B cell (primary cell): ENCODE measurements at regions not wholly inside any gene's neighbourhood (a gene's known extent, or its start where the extent isn't known, plus 50 kb on each side); places are given as distances from the start of the nearest gene placed in this dataset.

ENCODE experiments used
- ATAC-seq: fragments of 200-7000 bp; cut with Tn5 transposase; one replicate; pipeline ENCODE4 v1.10.0; 2021; ENCODE audit warnings: low read depth, mild to moderate bottlenecking, moderate number of reproducible peaks, moderate library complexity
- CTCF ChIA-PET: fragments of 350-600 bp; sonication (Branson Sonifier 250); formaldehyde crosslinking; loops from one replicate; lab custom pipeline; 2021; ENCODE audit warnings: antibody characterized with exemption, inconsistent platforms; lab: Charles Lee
- POLR2A ChIA-PET: fragments of 350-600 bp; sonication (Branson Sonifier 250); formaldehyde crosslinking; loops from one replicate; lab custom pipeline; 2021; ENCODE audit warnings: antibody characterized with exemption; lab: Charles Lee
- DNase-seq: peaks from one replicate; pipeline ENCODE4 v3.0.0; 2013
- H2AFZ ChIP-seq: 2 replicates; pipeline ENCODE4 v1.6.1; 2012; ENCODE audit warnings: mild to moderate bottlenecking, low read depth, low read length; ENCODE audit not compliant: insufficient read depth, poor library complexity, severe bottlenecking
- H3K27ac ChIP-seq, 2 donors: 1 replicate in 1 of 2; 2 replicates in 1 of 2; pipeline ENCODE4 v1.5.1; 2012 to 2013; ENCODE audit warnings: low read length in 2 of 2, mild to moderate bottlenecking in 2 of 2, moderate library complexity in 1 of 2
- H3K27me3 ChIP-seq, 4 experiments: fragments of 200-600 bp in 1 of 4; sonication (generic) in 1 of 4; replicated peaks in 1 of 4; 1 replicate in 2 of 4; 2 replicates in 2 of 4; pipeline versions ENCODE4 v1.6.1 to v1.7.0; 2013 to 2016; ENCODE audit warnings: low read length in 3 of 4, mild to moderate bottlenecking in 2 of 4, mixed read lengths in 1 of 4, moderate library complexity in 1 of 4; ENCODE audit not compliant: insufficient read depth in 4 of 4, control insufficient read depth in 3 of 4; ENCODE audit errors: control extremely low read depth in 1 of 4
- H3K36me3 ChIP-seq, 2 experiments: replicated peaks in 1 of 2; 1 replicate in 1 of 2; 2 replicates in 1 of 2; pipeline versions ENCODE4 v1.6.1 to v1.7.1; 2013; ENCODE audit warnings: low read length in 1 of 2; ENCODE audit not compliant: insufficient read depth in 2 of 2, control insufficient read depth in 1 of 2; ENCODE audit errors: control extremely low read depth in 1 of 2, extremely low read depth in 1 of 2
- H3K4me1 ChIP-seq, 2 donors: fragments of 200-600 bp in 1 of 2; sonication (generic) in 1 of 2; 1 replicate in 1 of 2; 2 replicates in 1 of 2; pipeline versions ENCODE4 v1.5.1 to v1.6.1; 2013 to 2017; ENCODE audit warnings: low read length in 2 of 2; ENCODE audit not compliant: control insufficient read depth in 2 of 2, insufficient read depth in 2 of 2
- H3K4me2 ChIP-seq: replicated peaks from 2 replicates; pipeline ENCODE3; 2012; ENCODE audit warnings: mild to moderate bottlenecking, low read depth, low read length; ENCODE audit not compliant: poor library complexity, severe bottlenecking
- H3K4me3 ChIP-seq, 5 experiments: fragments of 200-600 bp in 1 of 5; sonication (generic) in 1 of 5; 1 replicate in 3 of 5; 2 replicates in 2 of 5; pipeline versions ENCODE4 v1.5.1 to v1.7.0; 2011 to 2016; ENCODE audit warnings: low read length in 4 of 5, mild to moderate bottlenecking in 4 of 5, low read depth in 2 of 5, control low read depth in 1 of 5, moderate library complexity in 1 of 5; ENCODE audit not compliant: insufficient read depth in 1 of 5; ENCODE audit errors: control extremely low read depth in 1 of 5, extremely low read depth in 1 of 5
- H3K79me2 ChIP-seq: fragments of 200-600 bp; sonication (generic); one replicate; pipeline ENCODE4 v1.6.0; 2016; ENCODE audit warnings: low read length; ENCODE audit not compliant: control insufficient read depth, insufficient read depth
- H3K9ac ChIP-seq: fragments of 200-600 bp; sonication (generic); 2 replicates; pipeline ENCODE4 v1.6.1; 2017; ENCODE audit warnings: mild to moderate bottlenecking, low read length, moderate library complexity
- H3K9me3 ChIP-seq, 3 donors: one replicate each; pipeline versions ENCODE4 v1.6.1 to v1.7.1; 2013; ENCODE audit warnings: low read length in 2 of 3; ENCODE audit not compliant: control insufficient read depth in 2 of 3, insufficient read depth in 1 of 3; ENCODE audit errors: control extremely low read depth in 1 of 3
- H4K20me1 ChIP-seq: 2 replicates; pipeline ENCODE4 v1.6.0; 2012; ENCODE audit warnings: mild to moderate bottlenecking, low read length; ENCODE audit not compliant: insufficient read depth, control insufficient read depth, poor library complexity, severe bottlenecking
- H3K27ac Mint-ChIP-seq: one replicate; pipeline ENCODE4 v1.8.0; 2021; ENCODE audit warnings: mixed read lengths
- H3K27me3 Mint-ChIP-seq: one replicate; pipeline ENCODE4 v1.8.0; 2021; ENCODE audit warnings: mixed read lengths
- H3K4me1 Mint-ChIP-seq: one replicate; pipeline ENCODE4 v1.8.0; 2021; ENCODE audit warnings: mixed read lengths
- H3K4me3 Mint-ChIP-seq: one replicate; pipeline ENCODE4 v1.8.0; 2021; ENCODE audit warnings: mixed read lengths
- H3K9me3 Mint-ChIP-seq: one replicate; pipeline ENCODE4 v1.8.0; 2022; ENCODE audit warnings: mixed read lengths; ENCODE audit not compliant: insufficient read depth
- EZH2 ChIP-seq: IDR thresholded peaks from 2 replicates; pipeline ENCODE4 v1.6.1; 2012; ENCODE audit warnings: borderline replicate concordance, low read depth, mild to moderate bottlenecking, moderate library complexity, low read length; ENCODE audit not compliant: insufficient read depth, poor library complexity, severe bottlenecking
- WGBS: methylation state at CpG from one replicate; pipeline ENCODE4 v1.1.5; 2013; ENCODE audit warnings: missing lambda C conversion rate; ENCODE audit not compliant: insufficient coverage; 5-methylcytosine and 5-hydroxymethylcytosine counted together
- intact Hi-C: fragments of 100-400 bp; cut with micrococcal nuclease; formaldehyde crosslinking; loops from one replicate; pipeline ENCODE4 v1.10.0; 2022
- TF ChIP-seq, protein P1 (sequence below): fragments of 200-600 bp; IDR thresholded peaks from one replicate; pipeline ENCODE4 v1.8.0; 2022; ENCODE audit warnings: antibody characterized with exemption, mild to moderate bottlenecking

DNA sequence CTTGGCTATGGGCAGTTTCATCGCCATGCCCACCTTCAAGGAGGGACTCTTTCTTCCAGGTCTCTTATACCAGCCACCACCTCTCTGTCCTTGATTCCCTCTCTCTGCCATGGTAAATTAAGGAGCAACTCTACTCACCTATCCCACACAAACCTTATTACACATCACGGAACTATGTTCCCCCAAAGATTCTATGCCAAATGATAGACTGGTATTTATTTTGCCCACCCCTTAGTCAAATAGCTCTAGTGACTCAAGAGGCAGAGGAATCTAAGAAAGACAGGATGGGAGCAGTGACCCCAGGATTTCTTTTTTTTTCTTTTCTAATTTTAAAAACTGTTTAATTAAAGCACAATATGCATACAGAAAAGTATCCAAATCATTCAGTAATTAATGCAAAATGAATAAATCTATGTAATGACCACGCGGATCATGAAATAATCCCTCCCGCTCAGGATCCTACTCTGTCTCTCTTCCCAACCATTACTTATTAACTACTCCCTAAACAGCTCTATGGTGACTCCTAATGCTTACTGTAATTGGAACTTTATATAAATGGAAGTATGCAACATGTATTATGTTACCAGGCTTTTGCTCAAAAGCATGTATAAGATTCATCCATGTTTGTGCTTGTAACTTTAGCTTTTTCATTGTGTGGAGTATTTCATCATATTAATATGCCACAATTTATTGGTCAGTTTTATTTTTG is 410.8 kb upstream of the RASGRP1 start:
- H4K20me1 ChIP-seq = no peaks in the 10 kb centered on the region
- H3K9ac ChIP-seq = no peak overlapping the region
- ChIA-PET CTCF (no interaction called here), POLR2A (no interaction called here)
- no peak overlapping the region for H3K27ac Mint-ChIP-seq
- no peaks in the 10 kb centered on the region for H3K36me3 ChIP-seq
- H3K27me3 Mint-ChIP-seq = no peaks in the 10 kb centered on the region
- H3K4me3 Mint-ChIP-seq = no peak overlapping the region
- no peaks in the 10 kb centered on the region for H3K4me1 ChIP-seq
- H2AFZ ChIP-seq = no peak overlapping the region
- no peaks in the 10 kb centered on the region for H3K79me2 ChIP-seq
- H3K9me3 ChIP-seq = no peaks in the 10 kb centered on the region
- ATAC-seq = no peak
- no peak for DNase-seq
- no peak overlapping the region for H3K4me2 ChIP-seq
- WGBS = 100% methylated on average over 1 of the region's 5 CpGs
- TF ChIP-seq, protein P1, sequence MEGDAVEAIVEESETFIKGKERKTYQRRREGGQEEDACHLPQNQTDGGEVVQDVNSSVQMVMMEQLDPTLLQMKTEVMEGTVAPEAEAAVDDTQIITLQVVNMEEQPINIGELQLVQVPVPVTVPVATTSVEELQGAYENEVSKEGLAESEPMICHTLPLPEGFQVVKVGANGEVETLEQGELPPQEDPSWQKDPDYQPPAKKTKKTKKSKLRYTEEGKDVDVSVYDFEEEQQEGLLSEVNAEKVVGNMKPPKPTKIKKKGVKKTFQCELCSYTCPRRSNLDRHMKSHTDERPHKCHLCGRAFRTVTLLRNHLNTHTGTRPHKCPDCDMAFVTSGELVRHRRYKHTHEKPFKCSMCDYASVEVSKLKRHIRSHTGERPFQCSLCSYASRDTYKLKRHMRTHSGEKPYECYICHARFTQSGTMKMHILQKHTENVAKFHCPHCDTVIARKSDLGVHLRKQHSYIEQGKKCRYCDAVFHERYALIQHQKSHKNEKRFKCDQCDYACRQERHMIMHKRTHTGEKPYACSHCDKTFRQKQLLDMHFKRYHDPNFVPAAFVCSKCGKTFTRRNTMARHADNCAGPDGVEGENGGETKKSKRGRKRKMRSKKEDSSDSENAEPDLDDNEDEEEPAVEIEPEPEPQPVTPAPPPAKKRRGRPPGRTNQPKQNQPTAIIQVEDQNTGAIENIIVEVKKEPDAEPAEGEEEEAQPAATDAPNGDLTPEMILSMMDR = no peak
- TF ChIP-seq EZH2 = no peak
- H3K27ac ChIP-seq = no peak overlapping the region
- H3K27me3 ChIP-seq = no peaks in the 10 kb centered on the region
- no peak overlapping the region for H3K4me3 ChIP-seq
- intact Hi-C loops = no loop called here
- peaks cover 8% of the 10 kb centered on the region for H3K9me3 Mint-ChIP-seq
- no peaks in the 10 kb centered on the region for H3K4me1 Mint-ChIP-seq

DNA sequence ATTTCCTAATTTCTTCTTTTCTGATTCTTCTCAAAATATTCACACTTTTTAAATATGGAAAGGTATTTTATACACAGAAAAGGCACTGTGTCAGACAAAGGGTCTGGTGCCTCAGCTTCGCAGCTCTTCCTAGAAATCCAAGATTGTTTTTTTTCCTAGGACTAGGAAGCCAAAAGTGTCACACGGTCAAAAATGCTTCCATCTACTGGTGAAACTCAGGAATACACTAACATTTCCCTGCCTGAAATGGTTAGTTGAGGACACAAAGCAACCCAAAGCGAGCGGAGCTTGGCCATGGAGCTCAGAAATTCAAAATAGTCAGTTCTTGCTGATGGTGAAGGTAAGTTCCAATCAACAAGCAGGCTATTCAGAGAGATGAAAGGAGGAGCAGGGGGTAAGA is 426.5 kb upstream of the RASGRP1 start:
- POLR2A ChIA-PET = no interaction called here
- no peak overlapping the region for H3K4me3 Mint-ChIP-seq
- no peaks in the 10 kb centered on the region for H3K9me3 Mint-ChIP-seq
- DNase-seq (no peak), ATAC-seq (no peak)
- no peak overlapping the region for H3K9ac ChIP-seq
- no peaks in the 10 kb centered on the region for H3K27me3 ChIP-seq
- no peak overlapping the region for H2AFZ ChIP-seq
- no peak overlapping the region for H3K4me2 ChIP-seq
- H3K79me2 ChIP-seq = no peaks in the 10 kb centered on the region
- TF ChIP-seq, protein P1 = no peak
- TF ChIP-seq EZH2 = no peak
- no peaks in the 10 kb centered on the region for H3K4me1 ChIP-seq
- H3K27me3 Mint-ChIP-seq = no peaks in the 10 kb centered on the region
- no peaks in the 10 kb centered on the region for H3K36me3 ChIP-seq
- no peak overlapping the region for H3K27ac ChIP-seq
- H3K4me1 Mint-ChIP-seq = no peaks in the 10 kb centered on the region
- no peaks in the 10 kb centered on the region for H4K20me1 ChIP-seq
- WGBS = 83% methylated on average over 1 of the region's 4 CpGs
- H3K4me3 ChIP-seq = no peak overlapping the region
- intact Hi-C loops = no loop called here
- no peak overlapping the region for H3K27ac Mint-ChIP-seq
- no peaks in the 10 kb centered on the region for H3K9me3 ChIP-seq
- CTCF ChIA-PET = no interaction called here
